ENCODE measurements at regions not wholly inside any gene's neighbourhood (a gene's known extent, or its start where the extent isn't known, plus 50 kb on each side); places are given as distances from the start of the nearest gene placed in this dataset.

- H3K27ac ChIP-seq (ENCODE audit: low read depth, low read length), result no peak overlapping the region
- RAD21 ChIA-PET (ENCODE audit: low non-redundant PET in 1 of 2, low total read pairs in 2 of 2, uncharacterized antibody in 2 of 2, unreplicated experiment in 2 of 2), result no interaction called here
- no peaks in the 10 kb centered on the region for H4K20me1 ChIP-seq (ENCODE audit: insufficient read depth)
- no peak overlapping the region for H2AFZ ChIP-seq (ENCODE audit: low read depth, low read length, poor library complexity, severe bottlenecking)
- intact Hi-C loops (cut with micrococcal nuclease), result no loop called here
- CTCF ChIA-PET, result no interaction called here
- TF ChIP-seq, protein P1, sequence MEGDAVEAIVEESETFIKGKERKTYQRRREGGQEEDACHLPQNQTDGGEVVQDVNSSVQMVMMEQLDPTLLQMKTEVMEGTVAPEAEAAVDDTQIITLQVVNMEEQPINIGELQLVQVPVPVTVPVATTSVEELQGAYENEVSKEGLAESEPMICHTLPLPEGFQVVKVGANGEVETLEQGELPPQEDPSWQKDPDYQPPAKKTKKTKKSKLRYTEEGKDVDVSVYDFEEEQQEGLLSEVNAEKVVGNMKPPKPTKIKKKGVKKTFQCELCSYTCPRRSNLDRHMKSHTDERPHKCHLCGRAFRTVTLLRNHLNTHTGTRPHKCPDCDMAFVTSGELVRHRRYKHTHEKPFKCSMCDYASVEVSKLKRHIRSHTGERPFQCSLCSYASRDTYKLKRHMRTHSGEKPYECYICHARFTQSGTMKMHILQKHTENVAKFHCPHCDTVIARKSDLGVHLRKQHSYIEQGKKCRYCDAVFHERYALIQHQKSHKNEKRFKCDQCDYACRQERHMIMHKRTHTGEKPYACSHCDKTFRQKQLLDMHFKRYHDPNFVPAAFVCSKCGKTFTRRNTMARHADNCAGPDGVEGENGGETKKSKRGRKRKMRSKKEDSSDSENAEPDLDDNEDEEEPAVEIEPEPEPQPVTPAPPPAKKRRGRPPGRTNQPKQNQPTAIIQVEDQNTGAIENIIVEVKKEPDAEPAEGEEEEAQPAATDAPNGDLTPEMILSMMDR (IDR thresholded peaks at IDR 0.05 in 2 of 3, conservative IDR thresholded peaks at IDR 0.05 in 1 of 3; ENCODE audit: borderline replicate concordance in 1 of 3, insufficient read depth in 1 of 3, low read depth in 2 of 3, low read length in 2 of 3), result no peak
- TF ChIP-seq ZFX (IDR thresholded peaks at IDR 0.05) (no peak), CEBPB (IDR thresholded peaks at IDR 0.05; ENCODE audit: low read depth) (no peak), FOSL1 (IDR thresholded peaks at IDR 0.05; ENCODE audit: low read depth) (no peak), EZH2phosphoT487 (IDR thresholded peaks at IDR 0.05; ENCODE audit: borderline replicate concordance) (no peak), POLR2A (IDR thresholded peaks at IDR 0.05; ENCODE audit: borderline replicate concordance, extremely low read depth, insufficient read depth, insufficient read length) (no peak), EGR1 (IDR thresholded peaks at IDR 0.05; ENCODE audit: low read depth) (no peak), ZBTB33 (IDR thresholded peaks at IDR 0.05; ENCODE audit: extremely low read depth, insufficient replicate concordance, low read length) (no peak), MAX (IDR thresholded peaks at IDR 0.05) (no peak), ZNF274 (IDR thresholded peaks at IDR 0.05; ENCODE audit: low read depth, low read length) (no peak), SP1 (IDR thresholded peaks at IDR 0.05; ENCODE audit: low read depth) (no peak), SRF (IDR thresholded peaks at IDR 0.05; ENCODE audit: low read depth) (no peak), ELF1 (IDR thresholded peaks at IDR 0.05; ENCODE audit: borderline replicate concordance, low read depth) (no peak), SIN3A (IDR thresholded peaks at IDR 0.05; ENCODE audit: low read depth) (no peak), YY1 (IDR thresholded peaks at IDR 0.05; ENCODE audit: extremely low read depth, insufficient replicate concordance, low read depth, low read length) (no peak), RAD21 (IDR thresholded peaks at IDR 0.05; ENCODE audit: low read depth) (no peak), EZH2 (IDR thresholded peaks at IDR 0.05) (no peak)
- TF ChIP-seq, protein P2, sequence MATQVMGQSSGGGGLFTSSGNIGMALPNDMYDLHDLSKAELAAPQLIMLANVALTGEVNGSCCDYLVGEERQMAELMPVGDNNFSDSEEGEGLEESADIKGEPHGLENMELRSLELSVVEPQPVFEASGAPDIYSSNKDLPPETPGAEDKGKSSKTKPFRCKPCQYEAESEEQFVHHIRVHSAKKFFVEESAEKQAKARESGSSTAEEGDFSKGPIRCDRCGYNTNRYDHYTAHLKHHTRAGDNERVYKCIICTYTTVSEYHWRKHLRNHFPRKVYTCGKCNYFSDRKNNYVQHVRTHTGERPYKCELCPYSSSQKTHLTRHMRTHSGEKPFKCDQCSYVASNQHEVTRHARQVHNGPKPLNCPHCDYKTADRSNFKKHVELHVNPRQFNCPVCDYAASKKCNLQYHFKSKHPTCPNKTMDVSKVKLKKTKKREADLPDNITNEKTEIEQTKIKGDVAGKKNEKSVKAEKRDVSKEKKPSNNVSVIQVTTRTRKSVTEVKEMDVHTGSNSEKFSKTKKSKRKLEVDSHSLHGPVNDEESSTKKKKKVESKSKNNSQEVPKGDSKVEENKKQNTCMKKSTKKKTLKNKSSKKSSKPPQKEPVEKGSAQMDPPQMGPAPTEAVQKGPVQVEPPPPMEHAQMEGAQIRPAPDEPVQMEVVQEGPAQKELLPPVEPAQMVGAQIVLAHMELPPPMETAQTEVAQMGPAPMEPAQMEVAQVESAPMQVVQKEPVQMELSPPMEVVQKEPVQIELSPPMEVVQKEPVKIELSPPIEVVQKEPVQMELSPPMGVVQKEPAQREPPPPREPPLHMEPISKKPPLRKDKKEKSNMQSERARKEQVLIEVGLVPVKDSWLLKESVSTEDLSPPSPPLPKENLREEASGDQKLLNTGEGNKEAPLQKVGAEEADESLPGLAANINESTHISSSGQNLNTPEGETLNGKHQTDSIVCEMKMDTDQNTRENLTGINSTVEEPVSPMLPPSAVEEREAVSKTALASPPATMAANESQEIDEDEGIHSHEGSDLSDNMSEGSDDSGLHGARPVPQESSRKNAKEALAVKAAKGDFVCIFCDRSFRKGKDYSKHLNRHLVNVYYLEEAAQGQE (IDR thresholded peaks at IDR 0.05; ENCODE audit: low read depth), result no peak
- BruUV-seq (replicated peaks), result no TSS peak
- no peaks in the 10 kb centered on the region for H3K9me2 ChIP-seq (ENCODE audit: insufficient read depth)
- H3K4me3 ChIP-seq (replicated peaks in 1 of 2; ENCODE audit: low read depth in 1 of 2, low read length in 2 of 2), result no peak overlapping the region
- no peaks in the 10 kb centered on the region for H3K9me3 ChIP-seq (ENCODE audit: control insufficient read depth in 1 of 2, insufficient read depth in 1 of 2, low read depth in 1 of 2, low read length in 2 of 2)
- H3K4me1 ChIP-seq (ENCODE audit: control insufficient read depth in 1 of 2, insufficient read depth in 2 of 2, low read length in 2 of 2), result no peaks in the 10 kb centered on the region
- H3K9ac ChIP-seq (ENCODE audit: low read length), result no peak overlapping the region
- peaks cover 50% of the 10 kb centered on the region for H3K27me3 ChIP-seq (ENCODE audit: insufficient read depth, low read length)
- H3K4me2 ChIP-seq (ENCODE audit: low read length), result no peak overlapping the region
- ATAC-seq, result no peak
- DNase-seq (ENCODE audit: low read depth, low spot score), result no peak
- no peaks in the 10 kb centered on the region for H3K79me2 ChIP-seq (ENCODE audit: insufficient read depth, low read length)
- POLR2A ChIA-PET, result no interaction called here
- no peaks in the 10 kb centered on the region for H3K36me3 ChIP-seq (ENCODE audit: control insufficient read depth in 1 of 2, insufficient read depth in 2 of 2, low read length in 2 of 2)
Observed at GRCh38 chr2:3005859-3006501, 371.6 kb downstream of the EIPR1 start.

Measured in HCT116 (cell line).